HG02678 (cell line): ENCODE measurements at regions not wholly inside any gene's neighbourhood (a gene's known extent, or its start where the extent isn't known, plus 50 kb on each side); places are given as distances from the start of the nearest gene placed in this dataset.

ENCODE experiments used
- ATAC-seq: cut with Tn5 transposase; IDR thresholded peaks from one replicate; pipeline ENCODE4 v1.9.1; 2021; ENCODE audit warnings: mild to moderate bottlenecking, moderate library complexity; ENCODE audit not compliant: unreplicated experiment

DNA sequence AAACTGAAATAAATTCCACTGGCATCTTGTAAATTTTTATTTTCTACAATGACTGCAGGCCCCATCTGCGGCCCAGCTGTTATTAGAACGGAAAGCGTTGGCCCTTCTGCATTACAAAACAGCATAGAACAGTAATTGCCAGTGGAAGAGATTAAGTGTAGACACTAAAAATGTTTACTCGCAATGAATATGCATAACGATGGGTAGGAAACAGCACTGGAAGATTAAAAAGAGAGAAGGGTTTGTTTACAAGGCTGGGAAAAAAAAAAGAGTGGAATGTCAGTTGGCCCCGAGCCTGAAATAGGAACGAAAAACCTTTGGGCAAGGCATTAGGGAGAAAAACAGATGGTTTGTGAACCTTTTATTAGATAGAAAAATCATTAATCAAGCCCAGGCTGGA, 275.9 kb upstream of the TCF4 start:
- ATAC-seq = no peak

DNA sequence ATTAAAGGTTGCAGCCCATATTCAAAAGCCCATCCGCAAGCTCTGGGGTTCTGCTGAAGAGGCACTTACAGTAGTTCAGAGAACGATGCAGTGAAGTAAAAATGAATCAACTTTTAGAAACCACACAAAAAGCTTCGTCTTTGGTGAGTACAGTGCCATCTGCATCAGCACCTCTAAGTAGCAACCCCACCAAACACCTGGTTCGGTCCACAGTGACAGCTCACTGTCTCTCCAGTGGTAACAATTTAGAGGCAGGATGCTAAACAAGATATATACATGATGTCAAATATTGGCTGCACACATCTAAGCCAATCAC, 275.4 kb upstream of the TCF4 start:
- no peak for ATAC-seq

DNA sequence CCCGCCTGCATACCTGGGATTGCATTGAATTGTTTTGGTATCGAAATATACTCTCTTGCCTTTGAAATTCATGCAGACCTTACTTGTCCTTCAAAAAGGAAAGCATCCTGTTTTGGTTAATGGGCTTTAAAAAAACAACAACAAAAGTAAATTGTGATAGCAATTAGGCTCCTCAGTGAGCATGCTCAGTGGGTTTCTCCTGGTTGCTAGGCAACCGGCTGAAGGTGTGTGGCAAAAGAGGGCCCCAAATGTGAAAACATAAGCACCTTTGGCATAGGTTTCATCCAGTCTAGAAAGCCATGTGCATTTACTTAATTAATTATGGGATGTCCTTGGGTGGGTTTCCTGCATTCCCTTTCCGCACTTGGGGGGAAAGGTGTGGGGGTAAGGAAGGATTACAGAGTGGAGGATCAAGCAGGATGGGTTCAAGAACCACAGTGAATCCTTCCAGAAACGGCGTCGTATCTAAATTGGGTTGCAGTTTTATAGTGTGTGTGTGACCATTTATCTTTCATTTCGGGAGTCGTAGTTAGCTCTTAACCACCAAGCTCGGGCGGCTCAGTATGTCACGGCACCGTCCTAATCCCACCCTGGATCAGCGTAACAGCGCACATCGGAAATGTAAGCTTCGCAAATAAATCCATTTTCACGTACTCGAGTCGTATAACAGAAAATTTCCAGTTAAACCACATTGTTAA, 274.9 kb upstream of the TCF4 start:
- ATAC-seq = no peak

DNA sequence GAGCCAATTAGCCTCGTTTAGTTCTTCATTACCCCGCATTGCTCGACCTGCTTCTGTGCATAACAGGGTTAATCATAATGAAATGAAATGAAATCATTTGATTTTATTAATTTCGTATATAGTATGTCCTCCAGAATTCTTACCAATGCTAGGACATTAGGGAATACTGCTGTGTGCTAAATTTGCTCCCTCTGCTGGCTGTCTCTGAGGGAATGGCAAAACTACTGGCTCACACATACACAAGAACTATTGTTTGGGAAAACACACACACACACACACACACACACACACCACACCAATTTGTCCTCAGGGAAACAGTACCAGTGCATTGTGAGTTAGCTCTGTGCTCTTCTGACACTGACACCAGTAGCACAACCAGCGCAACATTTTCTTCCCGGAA, 273.3 kb upstream of the TCF4 start:
- ATAC-seq = no peak

DNA sequence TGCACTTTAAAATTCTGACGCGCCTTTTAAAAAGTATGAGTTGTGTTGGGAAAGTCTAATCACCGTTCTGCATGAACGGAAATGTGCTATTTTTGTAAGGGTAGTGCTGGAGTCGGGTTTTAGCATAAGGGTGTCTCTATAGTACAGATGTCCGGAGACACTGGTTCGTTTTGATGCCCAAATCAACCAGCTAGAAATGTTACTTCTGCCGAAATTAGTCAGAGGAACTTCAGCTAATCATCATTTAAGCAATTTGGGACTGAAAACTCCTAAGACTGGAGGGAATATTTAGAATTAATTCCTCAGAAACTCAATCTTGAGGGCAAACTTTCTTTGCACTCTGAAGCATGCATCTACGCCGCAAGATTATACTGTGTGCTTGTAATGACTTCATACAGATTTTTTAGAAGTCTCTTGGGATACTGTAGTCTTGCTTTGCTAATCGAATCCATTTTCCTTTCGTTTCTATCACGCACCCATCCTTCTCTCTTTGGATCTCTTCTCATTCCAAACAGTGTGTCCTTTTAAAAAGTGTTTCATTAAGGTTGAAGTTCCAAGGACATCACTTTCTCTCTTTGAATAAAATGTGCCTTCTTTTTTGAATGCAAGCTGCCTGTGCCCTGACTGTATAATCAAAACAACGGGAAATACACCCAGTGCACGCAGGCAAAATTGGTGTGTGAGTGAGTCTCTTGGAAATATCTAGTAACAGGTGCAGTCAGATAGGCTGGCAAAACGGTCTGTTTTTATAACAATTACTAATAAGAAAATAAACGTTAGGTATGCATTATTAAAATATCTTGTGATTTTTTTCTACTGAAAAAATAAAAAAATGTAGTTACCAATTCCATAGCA, 270.9 kb upstream of the TCF4 start:
- no peak for ATAC-seq

DNA sequence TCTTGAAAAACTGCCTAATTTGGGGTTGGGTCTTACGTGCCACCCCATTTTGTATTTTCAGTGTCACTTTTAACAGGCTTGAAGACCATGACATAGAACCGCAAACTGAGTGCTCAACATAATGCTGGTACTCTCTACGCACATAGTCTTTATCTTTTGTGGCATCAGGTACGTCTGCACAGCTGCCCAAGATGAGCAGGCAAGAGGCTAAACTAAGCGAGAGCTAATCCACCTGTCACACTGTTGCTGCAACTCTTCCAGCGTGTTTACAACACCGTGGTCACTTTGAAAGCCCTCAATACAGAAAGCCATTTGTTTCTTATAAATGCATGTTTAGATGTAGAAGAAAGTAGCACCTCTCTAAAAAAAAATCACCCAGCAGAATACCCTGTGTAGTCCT, 270.0 kb upstream of the TCF4 start:
- no peak for ATAC-seq

DNA sequence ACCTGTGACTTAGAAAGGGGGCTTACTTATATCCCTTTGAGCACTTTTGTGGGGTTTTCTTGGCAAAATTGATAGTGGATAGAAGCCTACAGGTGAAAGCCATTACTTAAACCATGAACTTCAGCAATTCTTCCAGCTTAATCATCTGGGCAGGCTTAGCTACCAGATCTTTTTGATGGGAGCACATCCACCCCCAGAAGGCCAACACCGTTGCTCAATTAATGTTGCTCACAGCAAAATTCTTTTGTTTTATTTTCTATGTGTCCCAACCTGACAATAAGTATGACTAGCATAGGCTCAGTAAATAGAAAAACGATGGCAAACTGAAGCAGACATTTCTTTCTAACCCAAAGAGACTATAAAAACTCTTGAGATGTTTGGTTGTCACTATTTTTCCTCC, 269.4 kb upstream of the TCF4 start:
- ATAC-seq = no peak

DNA sequence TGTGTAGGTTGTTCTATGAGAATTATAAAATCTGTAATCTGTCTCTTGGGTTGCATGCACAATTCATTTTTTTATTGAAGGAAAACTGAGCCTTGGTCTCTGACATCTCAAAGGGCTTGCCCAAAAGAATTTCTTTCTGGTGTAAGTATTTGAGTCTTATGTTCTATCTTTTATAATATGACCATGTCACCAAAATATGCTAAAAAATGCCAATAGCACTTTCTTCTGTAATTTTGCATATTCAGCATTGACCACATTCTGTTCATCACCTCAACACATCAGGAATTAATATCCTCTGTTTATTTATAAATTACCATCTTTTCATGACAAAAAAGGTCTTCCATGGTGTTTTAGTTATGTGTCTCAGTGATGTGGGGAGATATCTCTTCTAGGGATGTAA, 268.7 kb upstream of the TCF4 start:
- ATAC-seq = no peak

DNA sequence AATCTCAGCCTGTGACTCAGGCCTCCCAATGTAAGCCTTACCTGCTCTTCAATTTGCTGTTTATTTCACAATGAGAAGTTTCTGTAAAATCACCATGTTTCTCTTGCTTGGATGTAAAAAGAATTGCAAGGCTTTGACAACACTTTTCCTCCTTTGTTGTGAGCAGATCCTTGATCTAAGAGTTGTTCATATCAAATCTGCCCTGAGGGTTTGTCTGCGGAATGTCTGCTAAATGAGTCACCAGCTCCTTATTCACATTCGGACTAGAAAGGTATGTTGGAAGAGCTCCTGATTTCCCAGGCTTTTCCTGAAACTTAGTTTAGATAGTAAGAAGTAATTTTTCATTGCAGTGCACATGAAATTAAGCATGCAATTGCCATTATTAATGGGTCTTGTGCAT, 268.2 kb upstream of the TCF4 start:
- no peak for ATAC-seq

- ATAC-seq = no peak
These were observed 265.3 kb upstream of the TCF4 start for GRCh38 chr18:55853268-55853667.

- no peak for ATAC-seq
These were observed 262.9 kb upstream of the TCF4 start for GRCh38 chr18:55850904-55851303.

DNA sequence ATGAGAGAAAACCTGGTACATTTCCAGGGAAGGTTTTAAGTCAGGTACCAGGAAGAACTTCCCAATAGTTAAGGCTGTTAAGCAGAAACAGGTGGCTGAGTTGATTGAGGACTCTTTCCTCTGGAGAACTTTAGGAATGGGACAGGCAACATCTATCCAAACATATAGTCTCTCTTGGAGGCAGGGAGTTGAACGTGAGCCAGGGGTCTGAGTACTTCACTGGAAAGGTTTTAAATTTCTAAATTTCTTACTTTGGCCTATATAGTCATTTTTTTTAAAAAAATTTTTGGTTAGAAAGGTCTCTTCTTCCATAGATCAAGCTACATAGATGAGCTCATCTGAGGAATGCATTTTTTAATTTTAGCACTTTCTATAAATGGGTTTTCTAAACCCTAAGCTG, 261.4 kb upstream of the TCF4 start:
- no peak for ATAC-seq

GRCh38 chr18:55847960-55848359, 260.0 kb upstream of the TCF4 start:
- no peak for ATAC-seq

DNA sequence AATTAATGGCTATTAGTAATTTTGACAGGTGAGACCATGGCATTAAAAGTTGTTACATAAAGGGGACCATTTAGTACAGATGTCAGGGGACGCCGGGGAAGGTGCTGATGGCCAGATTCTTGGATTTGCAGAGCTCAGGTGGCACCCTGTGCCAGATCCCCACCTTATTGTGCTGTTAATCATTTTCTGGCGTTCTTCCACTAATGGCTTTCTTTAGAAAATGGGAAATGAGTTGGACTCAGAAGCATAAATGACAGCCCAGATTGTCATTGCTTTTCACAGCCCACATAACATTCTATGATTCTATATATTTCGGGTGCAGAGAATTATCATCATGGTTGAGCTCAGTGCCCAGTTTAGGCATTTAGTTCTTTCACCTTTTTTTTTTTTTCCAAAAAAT, 257.2 kb upstream of the TCF4 start:
- no peak for ATAC-seq

DNA sequence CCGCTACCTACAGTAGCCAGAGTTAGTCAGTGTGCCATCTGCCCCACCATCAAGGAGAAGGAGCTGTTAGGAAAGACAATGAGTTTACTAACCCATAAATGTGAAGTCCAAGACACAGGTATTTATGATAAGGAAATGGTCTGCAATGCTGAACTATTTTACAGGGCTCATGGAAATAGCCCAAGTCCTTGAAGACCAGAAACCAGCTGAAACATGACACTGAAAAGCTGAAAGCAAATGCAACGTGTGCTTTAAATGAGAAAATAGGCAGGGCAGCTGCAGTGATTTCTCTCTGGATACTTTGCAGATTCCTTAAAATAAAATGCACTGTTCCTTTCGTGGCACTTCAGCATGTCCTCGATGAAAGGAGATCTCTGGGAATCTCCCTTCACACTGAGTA, 256.4 kb upstream of the TCF4 start:
- ATAC-seq = no peak

- ATAC-seq = no peak
These were observed 253.3 kb upstream of the TCF4 start for GRCh38 chr18:55841314-55841713.

DNA sequence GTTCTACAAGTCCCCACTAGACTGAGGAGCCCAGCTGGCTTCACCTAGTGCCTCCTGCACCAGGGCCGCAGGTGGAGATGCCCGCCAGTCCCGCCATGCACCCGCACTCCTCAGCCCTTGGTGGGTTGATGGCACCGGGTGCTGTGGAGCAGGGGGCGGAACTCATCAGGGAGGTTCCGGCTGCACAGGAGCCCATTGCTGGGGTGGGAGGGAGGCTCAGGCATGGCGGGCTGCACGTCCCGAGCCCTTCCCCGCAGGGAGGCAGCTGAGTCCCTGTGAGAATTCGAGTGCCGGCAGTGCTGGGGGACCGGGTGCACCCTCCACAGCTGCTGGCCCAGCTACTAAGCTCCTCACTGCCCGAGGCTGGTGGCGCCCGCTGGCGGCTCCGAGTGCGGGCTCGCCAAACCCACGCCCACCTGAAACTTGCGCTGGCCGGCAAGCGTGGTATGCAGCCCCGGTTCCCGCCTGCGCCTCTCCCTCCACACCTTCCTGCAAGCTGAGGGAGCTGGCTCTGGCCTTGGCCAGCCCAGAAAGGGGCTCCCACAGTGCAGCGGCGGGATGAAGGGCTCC, 252.7 kb upstream of the TCF4 start:
- no peak for ATAC-seq

DNA sequence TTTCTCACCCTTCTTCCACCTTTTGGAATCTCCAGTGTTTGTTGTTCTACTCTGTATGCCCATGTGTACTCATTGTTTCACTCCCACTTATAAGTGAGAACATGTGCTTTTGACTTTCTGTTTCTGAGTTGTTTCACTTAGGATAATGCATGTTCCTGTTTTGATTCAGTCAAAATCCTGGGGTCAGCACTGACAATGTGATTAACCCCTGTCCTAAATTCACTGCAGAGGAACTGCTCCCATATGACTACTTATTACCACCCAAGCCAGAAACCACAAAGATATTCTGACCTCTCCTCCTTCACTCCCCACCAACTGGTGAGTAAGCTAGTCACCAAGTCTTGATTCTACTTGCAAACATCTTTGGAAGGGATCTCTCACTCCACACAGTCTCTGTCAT, 251.4 kb upstream of the TCF4 start:
- ATAC-seq = no peak

DNA sequence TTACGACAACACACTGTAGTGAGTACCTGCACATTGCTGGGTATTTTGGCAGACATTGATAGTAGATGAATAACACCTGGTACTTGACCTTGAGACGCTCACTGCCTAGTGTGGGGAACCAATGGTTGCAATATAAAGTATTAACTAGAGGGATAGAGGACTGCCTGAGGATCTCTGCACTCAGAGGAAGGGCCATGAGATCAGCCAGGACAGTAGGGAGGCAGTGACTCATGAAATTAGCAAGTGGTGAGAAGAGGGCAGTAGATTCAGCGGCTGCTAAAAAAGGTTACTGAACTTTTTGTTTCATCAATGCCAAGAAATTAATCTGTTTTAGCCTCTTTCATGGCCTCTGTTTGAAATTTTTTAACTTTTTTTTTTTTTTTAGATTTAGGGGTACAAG, 250.8 kb upstream of the TCF4 start:
- ATAC-seq = no peak

- no peak for ATAC-seq
These were observed 250.3 kb upstream of the TCF4 start for GRCh38 chr18:55838319-55838718.

DNA sequence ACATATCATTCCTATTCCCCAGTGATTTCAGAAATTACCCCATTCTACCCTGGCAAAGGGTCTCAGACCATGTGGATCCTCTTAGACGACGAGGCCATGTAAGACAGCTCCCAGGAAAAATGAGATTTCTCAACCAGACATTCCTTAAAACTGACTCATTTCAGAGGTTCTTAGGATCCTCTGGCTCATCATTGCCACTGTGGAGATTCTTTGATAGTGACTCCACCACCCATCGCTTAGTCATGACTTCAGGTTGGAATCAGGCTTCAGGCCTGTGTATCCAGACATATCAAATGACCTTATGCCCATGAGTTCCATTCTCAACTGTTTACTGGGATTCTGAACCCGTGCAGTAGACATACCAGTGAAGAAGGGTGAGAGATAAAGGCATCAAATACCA, 245.6 kb upstream of the TCF4 start:
- no peak for ATAC-seq

- ATAC-seq = no peak
These were observed 242.6 kb upstream of the TCF4 start for GRCh38 chr18:55830544-55830943.
